ENCODE measurements at regions not wholly inside any gene's neighbourhood (a gene's known extent, or its start where the extent isn't known, plus 50 kb on each side); places are given as distances from the start of the nearest gene placed in this dataset.

DNA sequence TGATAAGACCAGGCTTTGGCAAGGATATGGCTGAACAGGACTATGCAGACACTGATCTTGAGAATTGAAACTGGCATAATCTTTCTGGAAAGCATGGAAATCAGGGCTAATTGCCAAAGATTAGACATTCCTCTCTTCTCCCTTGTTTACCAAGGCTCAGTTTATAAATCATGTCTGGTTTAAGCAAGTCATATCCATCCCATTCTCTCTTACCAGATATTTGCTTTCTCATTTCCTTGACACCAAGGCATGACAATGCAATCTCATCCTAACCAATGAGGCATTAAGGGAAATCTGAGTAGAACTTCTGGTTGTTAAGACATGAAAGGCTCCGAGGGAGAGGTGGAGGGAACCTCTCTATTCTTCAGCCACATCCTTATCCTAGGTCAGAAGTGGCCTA, 110.3 kb upstream of the CEP85L start:
- H3K9ac ChIP-seq: no peak overlapping the region

GRCh38 chr6:118758946-118759345, 107.6 kb upstream of the CEP85L start:
- no peaks in the 10 kb centered on the region for H3K4me1 ChIP-seq (ENCODE audit: low read depth, poor library complexity, severe bottlenecking)
- H3K27ac ChIP-seq: no peak overlapping the region
- H3K27me3 ChIP-seq (ENCODE audit: insufficient read depth, low read depth): no peaks in the 10 kb centered on the region
- H3K4me2 ChIP-seq: no peak overlapping the region
- TF ChIP-seq CTCF (conservative IDR thresholded peaks at IDR 0.05; ENCODE audit: low read depth, low read length): no peak
- no peak overlapping the region for H3K4me3 ChIP-seq (IDR thresholded peaks at IDR 0.05; ENCODE audit: insufficient read depth, low read depth, low read length)
- H3K9ac ChIP-seq: no peak overlapping the region
- no peaks in the 10 kb centered on the region for H3K36me3 ChIP-seq (ENCODE audit: insufficient read depth)
- H3K79me2 ChIP-seq (ENCODE audit: insufficient read depth, low read depth): no peaks in the 10 kb centered on the region
- H4K20me1 ChIP-seq (ENCODE audit: insufficient read depth): no peaks in the 10 kb centered on the region
- no peak overlapping the region for H2AFZ ChIP-seq (ENCODE audit: low read depth)

More for the DNA sequence above, 110.3 kb upstream of the CEP85L start:
- H3K79me2 ChIP-seq (ENCODE audit: insufficient read depth, low read depth): no peaks in the 10 kb centered on the region
- no peaks in the 10 kb centered on the region for H3K4me1 ChIP-seq (ENCODE audit: low read depth, poor library complexity, severe bottlenecking)
- H2AFZ ChIP-seq (ENCODE audit: low read depth): no peak overlapping the region
- no peaks in the 10 kb centered on the region for H4K20me1 ChIP-seq (ENCODE audit: insufficient read depth)
- no peak overlapping the region for H3K4me3 ChIP-seq (IDR thresholded peaks at IDR 0.05; ENCODE audit: insufficient read depth, low read depth, low read length)
- TF ChIP-seq CTCF (conservative IDR thresholded peaks at IDR 0.05; ENCODE audit: low read depth, low read length): no peak
- H3K27me3 ChIP-seq (ENCODE audit: insufficient read depth, low read depth): no peaks in the 10 kb centered on the region
- no peaks in the 10 kb centered on the region for H3K36me3 ChIP-seq (ENCODE audit: insufficient read depth)
- H3K27ac ChIP-seq: no peak overlapping the region
- H3K4me2 ChIP-seq: no peak overlapping the region

DNA sequence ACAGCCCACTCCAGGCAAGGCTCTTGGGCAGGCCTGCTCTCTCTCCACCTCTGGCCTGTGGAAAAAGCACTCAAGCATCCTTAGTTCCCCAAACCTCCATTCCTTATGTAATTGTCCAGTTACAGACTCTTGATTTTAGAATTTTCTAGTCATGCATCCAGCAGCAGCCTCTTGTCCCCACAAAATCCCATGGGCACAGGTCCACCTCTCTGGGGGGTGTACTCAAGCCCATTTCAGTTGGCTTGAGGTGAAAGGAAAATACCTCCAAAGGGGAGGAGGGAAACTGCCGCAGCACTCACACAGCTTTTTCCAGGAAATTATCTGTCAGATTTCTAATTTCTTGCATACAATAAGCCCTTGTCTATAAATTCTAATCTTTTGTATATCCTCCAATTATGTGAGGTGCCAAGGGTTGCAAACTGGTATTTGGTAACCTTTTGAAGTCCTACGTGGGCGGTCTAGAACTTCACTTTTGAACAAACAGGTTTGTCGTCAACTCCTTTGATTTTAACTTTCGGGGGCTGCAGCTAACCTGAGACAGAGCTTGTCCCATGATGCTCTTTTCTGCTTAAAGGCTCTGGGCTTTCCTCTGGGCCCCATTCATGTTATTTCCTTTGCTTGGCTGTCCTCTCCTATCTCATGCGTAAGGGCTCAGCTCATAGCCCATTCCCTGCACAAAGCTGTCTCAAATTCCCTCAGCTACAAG, 104.7 kb upstream of the CEP85L start:
- no peaks in the 10 kb centered on the region for H3K4me1 ChIP-seq (ENCODE audit: low read depth, poor library complexity, severe bottlenecking)
- H3K9ac ChIP-seq: no peak overlapping the region
- TF ChIP-seq CTCF (conservative IDR thresholded peaks at IDR 0.05; ENCODE audit: low read depth, low read length): no peak
- no peak overlapping the region for H3K27ac ChIP-seq
- H3K4me3 ChIP-seq (IDR thresholded peaks at IDR 0.05; ENCODE audit: insufficient read depth, low read depth, low read length): no peak overlapping the region
- H3K79me2 ChIP-seq (ENCODE audit: insufficient read depth, low read depth): no peaks in the 10 kb centered on the region
- H4K20me1 ChIP-seq (ENCODE audit: insufficient read depth): no peaks in the 10 kb centered on the region
- no peak overlapping the region for H3K4me2 ChIP-seq
- no peak overlapping the region for H2AFZ ChIP-seq (ENCODE audit: low read depth)
- H3K36me3 ChIP-seq (ENCODE audit: insufficient read depth): no peaks in the 10 kb centered on the region
- H3K27me3 ChIP-seq (ENCODE audit: insufficient read depth, low read depth): no peaks in the 10 kb centered on the region

DNA sequence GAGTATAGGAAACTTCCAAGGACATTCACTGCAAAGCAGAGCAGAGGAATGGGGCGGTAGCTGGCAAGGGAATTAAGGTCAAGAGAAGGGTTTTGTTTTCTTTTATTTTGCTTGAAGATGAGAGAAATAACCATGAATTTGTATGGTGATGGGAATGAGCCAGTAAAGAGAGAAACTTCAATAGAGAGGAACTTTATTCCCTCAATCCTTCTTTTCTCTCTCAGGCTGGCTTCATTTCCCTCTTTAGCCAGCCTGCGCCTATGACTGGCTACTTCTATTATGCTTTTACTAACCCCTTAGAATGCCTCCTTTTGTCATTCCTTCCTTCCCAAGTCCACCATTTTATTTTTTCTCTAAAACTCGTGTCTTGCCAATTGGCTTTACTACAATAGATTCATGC, 101.4 kb upstream of the CEP85L start:
- no peak for TF ChIP-seq CTCF (conservative IDR thresholded peaks at IDR 0.05; ENCODE audit: low read depth, low read length)
- no peak overlapping the region for H2AFZ ChIP-seq (ENCODE audit: low read depth)

More for the DNA sequence above, 101.4 kb upstream of the CEP85L start:
- Histone ChIP-seq H3K79me2 (ENCODE audit: insufficient read depth, low read depth) (no peaks in the 10 kb centered on the region), H3K36me3 (ENCODE audit: insufficient read depth) (no peaks in the 10 kb centered on the region), H3K27ac (no peak overlapping the region), H3K4me2 (no peak overlapping the region), H3K27me3 (ENCODE audit: insufficient read depth, low read depth) (no peaks in the 10 kb centered on the region), H3K4me1 (ENCODE audit: low read depth, poor library complexity, severe bottlenecking) (no peaks in the 10 kb centered on the region), H3K4me3 (IDR thresholded peaks at IDR 0.05; ENCODE audit: insufficient read depth, low read depth, low read length) (no peak overlapping the region), H3K9ac (no peak overlapping the region), H4K20me1 (ENCODE audit: insufficient read depth) (no peaks in the 10 kb centered on the region)

All from KMS-11 (cell line).